ENCODE measurements at regions not wholly inside any gene's neighbourhood (a gene's known extent, or its start where the extent isn't known, plus 50 kb on each side); places are given as distances from the start of the nearest gene placed in this dataset.
A peak's percentile ranks its signal among the peaks of the same experiment; 100 is the strongest.

- DNase-seq (ENCODE audit: low read depth), result peak; percentile 32
- no peak overlapping the region for H3K4me3 ChIP-seq (ENCODE audit: control insufficient read depth, low read depth, low read length)
- no peak for TF ChIP-seq CTCF (IDR thresholded peaks at IDR 0.05; ENCODE audit: control insufficient read depth, insufficient read depth, low read depth, low read length, missing control alignments)
These were observed 341.4 kb downstream of the DIRAS2 start for GRCh38 chr9:90301277-90301653.

GRCh38 chr9:90303655-90304054 lies 339.0 kb downstream of the DIRAS2 start:
- TF ChIP-seq CTCF (IDR thresholded peaks at IDR 0.05; ENCODE audit: control insufficient read depth, insufficient read depth, low read depth, low read length, missing control alignments), result no peak
- no peak overlapping the region for H3K4me3 ChIP-seq (ENCODE audit: control insufficient read depth, low read depth, low read length)
- no peak for DNase-seq (ENCODE audit: low read depth)

DNA sequence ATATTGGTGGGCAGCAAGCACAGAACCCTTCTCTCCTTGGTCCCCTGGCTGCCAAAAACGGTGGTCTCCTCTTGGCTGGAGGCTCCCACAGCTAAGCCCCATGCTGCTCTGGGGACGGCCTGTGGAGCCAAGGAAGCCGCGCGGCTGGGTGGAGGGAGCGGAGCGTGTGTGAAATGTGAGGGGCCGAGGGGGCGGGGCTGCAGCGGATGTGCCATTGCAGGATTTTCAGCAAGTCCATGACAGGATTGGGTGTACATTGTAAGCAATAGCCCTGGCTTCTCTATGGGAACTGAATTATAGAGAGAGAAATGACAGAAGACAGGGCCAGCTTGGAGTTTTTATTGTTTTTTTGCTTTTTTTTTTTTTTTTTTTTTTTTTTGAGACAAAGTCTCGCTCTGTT lies 336.5 kb downstream of the DIRAS2 start:
- H3K4me3 ChIP-seq (ENCODE audit: control insufficient read depth, low read depth, low read length), result no peak overlapping the region
- TF ChIP-seq CTCF (IDR thresholded peaks at IDR 0.05; ENCODE audit: control insufficient read depth, insufficient read depth, low read depth, low read length, missing control alignments), result no peak
- DNase-seq (ENCODE audit: low read depth), result no peak

GRCh38 chr9:90307167-90307833 lies 335.3 kb downstream of the DIRAS2 start:
- no peak overlapping the region for H3K4me3 ChIP-seq (ENCODE audit: control insufficient read depth, low read depth, low read length)
- no peak for TF ChIP-seq CTCF (IDR thresholded peaks at IDR 0.05; ENCODE audit: control insufficient read depth, insufficient read depth, low read depth, low read length, missing control alignments)
- no peak for DNase-seq (ENCODE audit: low read depth)

GRCh38 chr9:90307891-90308290 lies 334.7 kb downstream of the DIRAS2 start:
- DNase-seq (ENCODE audit: low read depth), result no peak
- no peak for TF ChIP-seq CTCF (IDR thresholded peaks at IDR 0.05; ENCODE audit: control insufficient read depth, insufficient read depth, low read depth, low read length, missing control alignments)
- H3K4me3 ChIP-seq (ENCODE audit: control insufficient read depth, low read depth, low read length), result no peak overlapping the region

DNA sequence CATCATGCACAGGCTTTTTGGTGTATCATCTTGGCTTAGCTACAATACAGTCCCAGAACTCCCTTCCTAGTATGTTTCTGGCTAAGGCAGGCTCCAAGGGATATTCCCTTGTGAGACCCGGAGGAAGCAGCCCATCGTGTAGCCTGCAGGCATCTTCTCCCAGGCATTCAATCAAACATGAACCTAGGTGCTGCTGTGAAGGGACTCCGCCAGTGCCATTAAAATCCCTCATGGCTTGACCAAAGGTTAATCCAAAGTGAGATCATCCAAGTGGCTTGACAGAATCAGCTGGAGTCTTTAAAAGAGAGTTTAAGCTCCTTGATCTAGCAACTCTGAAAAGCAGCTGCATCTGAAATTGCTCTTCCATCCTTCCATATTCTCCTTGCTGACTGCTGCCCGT lies 333.9 kb downstream of the DIRAS2 start:
- DNase-seq (ENCODE audit: low read depth), result no peak
- no peak overlapping the region for H3K4me3 ChIP-seq (ENCODE audit: control insufficient read depth, low read depth, low read length)
- TF ChIP-seq CTCF (IDR thresholded peaks at IDR 0.05; ENCODE audit: control insufficient read depth, insufficient read depth, low read depth, low read length, missing control alignments), result no peak
